ENCODE measurements at regions not wholly inside any gene's neighbourhood (a gene's known extent, or its start where the extent isn't known, plus 50 kb on each side); places are given as distances from the start of the nearest gene placed in this dataset.

DNA sequence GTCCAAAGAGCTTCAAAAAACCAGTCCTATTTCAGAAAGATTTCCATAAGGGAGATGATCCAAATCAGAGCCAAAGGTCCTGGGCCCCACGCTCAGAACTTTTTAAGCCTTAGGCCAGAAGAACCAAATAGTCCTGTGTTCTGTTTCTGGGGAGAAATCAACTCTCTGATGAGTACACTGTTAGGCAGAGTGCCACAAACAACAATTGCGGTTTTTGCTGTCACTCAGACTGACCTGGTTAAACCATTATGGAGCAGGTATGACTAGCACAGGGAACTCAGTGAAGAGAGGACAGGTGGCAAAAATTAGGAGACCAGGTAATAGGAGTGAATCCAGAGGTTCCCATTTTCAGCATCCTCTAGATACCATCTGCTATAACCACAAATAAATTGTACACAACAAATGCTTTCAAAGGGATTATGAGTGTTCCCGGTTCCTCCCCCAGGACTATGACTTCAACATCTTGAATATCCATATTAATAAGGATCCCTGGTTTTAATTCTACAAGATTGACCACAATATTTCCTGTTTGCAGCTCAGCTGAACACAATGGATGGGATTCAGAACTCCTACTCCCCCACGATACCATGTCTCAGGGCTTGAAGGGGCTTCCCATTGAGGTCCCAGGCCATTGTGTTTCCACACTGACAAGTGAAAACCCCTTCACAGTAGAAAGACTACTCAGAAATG is 52.1 kb upstream of the FREM1 start:
- TF ChIP-seq EZH2phosphoT487 (IDR thresholded peaks at IDR 0.05; ENCODE audit: borderline replicate concordance, low read length) (no peak), EZH2 (IDR thresholded peaks at IDR 0.05; ENCODE audit: low read length, unreplicated experiment) (no peak)
- TF ChIP-seq, protein P1, sequence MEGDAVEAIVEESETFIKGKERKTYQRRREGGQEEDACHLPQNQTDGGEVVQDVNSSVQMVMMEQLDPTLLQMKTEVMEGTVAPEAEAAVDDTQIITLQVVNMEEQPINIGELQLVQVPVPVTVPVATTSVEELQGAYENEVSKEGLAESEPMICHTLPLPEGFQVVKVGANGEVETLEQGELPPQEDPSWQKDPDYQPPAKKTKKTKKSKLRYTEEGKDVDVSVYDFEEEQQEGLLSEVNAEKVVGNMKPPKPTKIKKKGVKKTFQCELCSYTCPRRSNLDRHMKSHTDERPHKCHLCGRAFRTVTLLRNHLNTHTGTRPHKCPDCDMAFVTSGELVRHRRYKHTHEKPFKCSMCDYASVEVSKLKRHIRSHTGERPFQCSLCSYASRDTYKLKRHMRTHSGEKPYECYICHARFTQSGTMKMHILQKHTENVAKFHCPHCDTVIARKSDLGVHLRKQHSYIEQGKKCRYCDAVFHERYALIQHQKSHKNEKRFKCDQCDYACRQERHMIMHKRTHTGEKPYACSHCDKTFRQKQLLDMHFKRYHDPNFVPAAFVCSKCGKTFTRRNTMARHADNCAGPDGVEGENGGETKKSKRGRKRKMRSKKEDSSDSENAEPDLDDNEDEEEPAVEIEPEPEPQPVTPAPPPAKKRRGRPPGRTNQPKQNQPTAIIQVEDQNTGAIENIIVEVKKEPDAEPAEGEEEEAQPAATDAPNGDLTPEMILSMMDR (conservative IDR thresholded peaks at IDR 0.05; ENCODE audit: low read depth, low read length): no peak

Measured in PC-3 (cell line).